PC-3 (cell line): ENCODE measurements at regions not wholly inside any gene's neighbourhood (a gene's known extent, or its start where the extent isn't known, plus 50 kb on each side); places are given as distances from the start of the nearest gene placed in this dataset.
A peak's percentile ranks its signal among the peaks of the same experiment; 100 is the strongest.

ENCODE experiments used
- ATAC-seq: fragments of 200-7000 bp; cut with Tn5 transposase; 2 replicates; pipeline ENCODE4 v1.9.1; 2020; ENCODE audit warnings: mild to moderate bottlenecking, moderate library complexity
- BruUV-seq: library from RNA; stranded (reverse); fragments of 400-500 nt; replicated peaks from 2 replicates; lab custom pipeline; 2021; lab: Mats Ljungman, UMichigan
- CTCF ChIA-PET: fragments of 300-600 bp; sonication (Branson Sonifier 250); formaldehyde crosslinking; loops from one replicate; lab custom pipeline; 2022; ENCODE audit warnings: antibody characterized with exemption; lab: Charles Lee
- POLR2A ChIA-PET: fragments of 300-600 bp; sonication (Branson Sonifier 250); formaldehyde crosslinking; loops from one replicate; lab custom pipeline; 2022; ENCODE audit warnings: antibody characterized with exemption; ENCODE audit not compliant: unreplicated experiment; lab: Charles Lee
- DNase-seq: peaks from one replicate; pipeline ENCODE4 v3.0.0-alpha.2; 2015
- H2AFZ ChIP-seq: fragments of 300-600 bp; sonication (generic); 2 replicates; pipeline ENCODE4 v1.6.0; 2016; ENCODE audit warnings: antibody characterized with exemption, low read length
- H3F3A ChIP-seq: fragments of 300-600 bp; sonication (generic); one replicate; pipeline ENCODE4 v1.6.0; 2017; ENCODE audit warnings: antibody characterized with exemption, low read length, control low read depth, mild to moderate bottlenecking; ENCODE audit not compliant: unreplicated experiment
- H3K27ac ChIP-seq: fragments of 300-600 bp; sonication (generic); 2 replicates; pipeline ENCODE4 v1.5.1; 2016; ENCODE audit warnings: mild to moderate bottlenecking, low read length
- H3K27me3 ChIP-seq: fragments of 300-600 bp; sonication (generic); 2 replicates; pipeline ENCODE4 v1.6.1; 2016; ENCODE audit warnings: low read length, mixed read lengths
- H3K36me3 ChIP-seq: fragments of 300-600 bp; sonication (generic); 2 replicates; pipeline ENCODE4 v1.6.1; 2016; ENCODE audit warnings: low read depth, mixed run types, low read length, mixed read lengths
- H3K4me1 ChIP-seq: fragments of 300-600 bp; sonication (generic); 2 replicates; pipeline ENCODE4 v1.5.1; 2016; ENCODE audit warnings: low read length; ENCODE audit not compliant: insufficient read depth
- H3K4me2 ChIP-seq: fragments of 300-600 bp; sonication (generic); 2 replicates; pipeline ENCODE4 v1.6.0; 2016; ENCODE audit warnings: low read length
- H3K4me3 ChIP-seq: fragments of 300-600 bp; sonication (generic); 2 replicates; pipeline ENCODE4 v1.5.1; 2016; ENCODE audit warnings: mild to moderate bottlenecking, low read length, mixed read lengths
- H3K79me2 ChIP-seq: fragments of 300-600 bp; sonication (generic); 2 replicates; pipeline ENCODE4 v1.6.1; 2017; ENCODE audit warnings: low read length, mixed read lengths
- H3K9ac ChIP-seq: fragments of 300-600 bp; sonication (generic); 2 replicates; pipeline ENCODE4 v1.6.0; 2016; ENCODE audit warnings: mild to moderate bottlenecking, low read length
- H3K9me2 ChIP-seq: fragments of 300-600 bp; sonication (generic); replicated peaks from 2 replicates; pipeline ENCODE4 v1.6.1; 2016; ENCODE audit warnings: mixed run types, low read length, mixed read lengths
- H3K9me3 ChIP-seq: fragments of 300-600 bp; sonication (generic); 2 replicates; pipeline ENCODE4 v1.6.1; 2016; ENCODE audit warnings: low read length, mixed read lengths
- H4K20me1 ChIP-seq: fragments of 300-600 bp; sonication (generic); 2 replicates; pipeline ENCODE4 v1.6.1; 2016; ENCODE audit warnings: low read length, mixed read lengths
- EZH2 ChIP-seq: fragments of 300-600 bp; sonication (generic); IDR thresholded peaks from one replicate; pipeline ENCODE4 v1.6.1; 2017; ENCODE audit warnings: antibody characterized with exemption, mild to moderate bottlenecking, low read length; ENCODE audit not compliant: unreplicated experiment
- EZH2phosphoT487 ChIP-seq: fragments of 300-600 bp; sonication (generic); IDR thresholded peaks from 2 replicates; pipeline ENCODE4 v1.6.1; 2018; ENCODE audit warnings: mild to moderate bottlenecking, antibody characterized with exemption, low read length, borderline replicate concordance
- intact Hi-C: fragments of 100-400 bp; cut with micrococcal nuclease; formaldehyde crosslinking; loops from 2 replicates; pipeline ENCODE4 v1.9.0; 2023
- TF ChIP-seq, protein P1 (sequence below): fragments of 300-600 bp; sonication (generic); conservative IDR thresholded peaks from 2 replicates; pipeline ENCODE4 v1.5.1; 2017; ENCODE audit warnings: antibody characterized with exemption, low read depth, mild to moderate bottlenecking, low read length

GRCh38 chr1:63718541-63718970 is 55.3 kb upstream of the ROR1 start:
- Histone ChIP-seq H3K9me3 (no peaks in the 10 kb centered on the region), H3F3A (no peaks in the 10 kb centered on the region), H3K27ac (no peak overlapping the region), H3K36me3 (no peaks in the 10 kb centered on the region), H3K9me2 (no peaks in the 10 kb centered on the region), H3K4me1 (peaks cover 33% of the 10 kb centered on the region), H3K4me2 (no peak overlapping the region), H3K27me3 (no peaks in the 10 kb centered on the region), H4K20me1 (no peaks in the 10 kb centered on the region), H3K9ac (no peak overlapping the region), H3K79me2 (no peaks in the 10 kb centered on the region), H3K4me3 (no peak overlapping the region), H2AFZ (no peak overlapping the region)
- intact Hi-C loops = no loop called here
- ChIA-PET CTCF (no interaction called here), POLR2A (no interaction called here)
- BruUV-seq = no TSS peak
- DNase-seq (no peak), ATAC-seq (no peak)
- no peak for TF ChIP-seq EZH2phosphoT487
- TF ChIP-seq, protein P1, sequence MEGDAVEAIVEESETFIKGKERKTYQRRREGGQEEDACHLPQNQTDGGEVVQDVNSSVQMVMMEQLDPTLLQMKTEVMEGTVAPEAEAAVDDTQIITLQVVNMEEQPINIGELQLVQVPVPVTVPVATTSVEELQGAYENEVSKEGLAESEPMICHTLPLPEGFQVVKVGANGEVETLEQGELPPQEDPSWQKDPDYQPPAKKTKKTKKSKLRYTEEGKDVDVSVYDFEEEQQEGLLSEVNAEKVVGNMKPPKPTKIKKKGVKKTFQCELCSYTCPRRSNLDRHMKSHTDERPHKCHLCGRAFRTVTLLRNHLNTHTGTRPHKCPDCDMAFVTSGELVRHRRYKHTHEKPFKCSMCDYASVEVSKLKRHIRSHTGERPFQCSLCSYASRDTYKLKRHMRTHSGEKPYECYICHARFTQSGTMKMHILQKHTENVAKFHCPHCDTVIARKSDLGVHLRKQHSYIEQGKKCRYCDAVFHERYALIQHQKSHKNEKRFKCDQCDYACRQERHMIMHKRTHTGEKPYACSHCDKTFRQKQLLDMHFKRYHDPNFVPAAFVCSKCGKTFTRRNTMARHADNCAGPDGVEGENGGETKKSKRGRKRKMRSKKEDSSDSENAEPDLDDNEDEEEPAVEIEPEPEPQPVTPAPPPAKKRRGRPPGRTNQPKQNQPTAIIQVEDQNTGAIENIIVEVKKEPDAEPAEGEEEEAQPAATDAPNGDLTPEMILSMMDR = no peak
- TF ChIP-seq EZH2 = no peak

DNA sequence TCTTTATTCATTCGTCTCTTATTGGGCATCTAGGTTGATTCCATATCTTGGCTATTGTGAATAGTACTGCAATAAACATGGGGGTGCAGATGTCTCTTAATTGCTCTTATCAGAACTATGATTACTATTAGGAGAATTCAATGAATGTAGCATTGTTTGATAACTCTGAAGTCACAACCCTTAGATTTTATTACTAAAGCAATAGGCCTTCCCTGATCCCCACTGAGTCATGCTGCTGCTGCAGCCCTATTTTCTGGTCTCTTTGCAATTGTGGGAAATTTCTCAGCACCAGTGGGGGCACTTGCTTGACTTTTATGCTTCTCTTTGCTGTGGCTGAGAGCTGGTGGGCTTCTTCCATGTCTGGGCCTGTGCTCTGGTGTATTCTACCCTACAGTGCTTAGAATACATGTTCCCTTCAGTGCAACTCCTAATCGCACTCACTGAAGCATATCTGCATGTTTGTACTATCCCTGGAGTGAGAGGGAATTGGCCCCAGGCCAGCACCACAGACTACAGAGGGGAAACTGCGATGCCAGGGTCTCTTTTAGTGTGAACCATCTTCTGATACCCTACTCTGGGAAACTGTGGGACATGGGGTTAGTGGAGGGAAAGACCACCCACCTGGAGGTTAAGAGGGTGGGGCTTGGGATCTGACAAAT is 52.2 kb upstream of the ROR1 start:
- peak; percentile 25; the same call in 1 of the 2 replicates for ATAC-seq

More for the DNA sequence above, 52.2 kb upstream of the ROR1 start:
- peak; percentile 48 for DNase-seq
- Histone ChIP-seq H3K4me1 (peaks cover 28% of the 10 kb centered on the region), H2AFZ (0 out of 2 replicates have a peak overlapping the region, but pooled peaks have one; percentile 34), H3K4me2 (0 out of 2 replicates have a peak overlapping the region, but pooled peaks have one; percentile 24), H3K4me3 (no peak overlapping the region), H3K9me3 (no peaks in the 10 kb centered on the region), H4K20me1 (no peaks in the 10 kb centered on the region), H3K79me2 (no peaks in the 10 kb centered on the region), H3F3A (no peaks in the 10 kb centered on the region), H3K36me3 (no peaks in the 10 kb centered on the region), H3K9ac (peak overlapping the region; percentile 1; the same call in 1 of the 2 replicates), H3K27ac (peak overlapping the region; percentile 54), H3K9me2 (no peaks in the 10 kb centered on the region), H3K27me3 (no peaks in the 10 kb centered on the region)
- POLR2A ChIA-PET = interaction anchor here (0.7 kb wide), 1 partner anchor 32 kb away, joined by 3 read pairs; no protein-coding TSS in a partner anchor
- BruUV-seq = no TSS peak
- intact Hi-C loops = no loop called here
- CTCF ChIA-PET = no interaction called here
- no peak for TF ChIP-seq EZH2
- TF ChIP-seq, protein P1 = no peak
- no peak for TF ChIP-seq EZH2phosphoT487
